IPS DF 19.7 (cell line): ENCODE measurements at regions not wholly inside any gene's neighbourhood (a gene's known extent, or its start where the extent isn't known, plus 50 kb on each side); places are given as distances from the start of the nearest gene placed in this dataset.

Source experiments
- DNase-seq: peaks from one replicate; pipeline ENCODE4 v3.0.0-alpha.2; 2013; ENCODE audit warnings: low read depth, low spot score

DNA sequence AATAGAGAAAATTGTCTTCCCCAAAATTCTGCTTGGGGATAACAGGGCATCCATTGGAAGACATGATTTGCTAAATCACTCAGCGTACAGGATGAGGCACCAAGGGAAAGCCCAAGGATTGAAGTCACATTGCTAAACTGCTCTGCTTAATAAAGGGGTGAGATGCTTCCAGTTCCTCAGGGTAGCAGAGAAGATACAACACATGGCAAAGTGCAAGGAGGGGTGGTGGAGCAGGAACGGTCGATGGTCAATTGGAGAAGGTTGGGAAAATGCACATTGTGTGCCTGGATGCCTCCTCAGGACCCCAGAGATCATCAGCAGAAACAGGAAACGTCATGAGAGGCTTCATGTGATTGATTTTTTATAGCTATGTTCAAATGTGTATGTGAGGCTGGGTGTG lies 116.3 kb upstream of the SOX1 start:
- DNase-seq: no peak

GRCh38 chr13:111952032-111952431 lies 114.9 kb upstream of the SOX1 start:
- DNase-seq: no peak

GRCh38 chr13:111952814-111953213 lies 114.1 kb upstream of the SOX1 start:
- no peak for DNase-seq

DNA sequence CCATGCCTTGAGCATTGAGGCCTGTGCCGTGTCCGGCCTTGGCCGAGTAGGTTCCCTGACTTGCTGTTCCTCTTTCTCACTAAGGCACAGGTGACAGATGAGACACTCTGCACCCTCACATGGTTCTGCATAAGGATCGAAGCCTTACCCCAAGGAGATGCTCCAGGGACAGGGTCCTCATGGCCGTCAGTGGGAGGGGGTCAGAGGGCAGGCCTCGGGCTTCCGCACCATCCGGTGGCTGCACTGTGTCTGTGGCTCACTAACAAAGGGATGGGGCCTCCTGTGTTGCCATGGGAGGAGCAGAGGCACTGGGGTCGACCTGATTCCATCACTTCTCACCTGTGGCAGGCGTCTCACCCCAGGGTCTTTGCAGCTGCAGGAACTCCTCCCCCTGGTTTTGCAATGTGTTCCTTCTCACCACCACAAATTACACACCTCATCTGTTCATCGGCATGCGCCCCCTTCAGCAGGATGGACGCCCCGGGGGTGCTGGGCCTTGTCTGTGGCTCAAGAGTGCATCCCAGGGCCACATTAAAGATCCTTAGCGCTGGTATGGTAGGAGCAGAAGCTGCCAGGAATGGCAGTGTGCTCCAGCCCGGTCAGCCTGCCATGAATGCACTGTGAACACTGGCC lies 113.3 kb upstream of the SOX1 start:
- no peak for DNase-seq

GRCh38 chr13:111954661-111955411 lies 112.1 kb upstream of the SOX1 start:
- DNase-seq: no peak

GRCh38 chr13:111955412-111956065 lies 111.4 kb upstream of the SOX1 start:
- DNase-seq: no peak

- no peak for DNase-seq
These were observed 110.4 kb upstream of the SOX1 start for GRCh38 chr13:111956261-111957151.

DNA sequence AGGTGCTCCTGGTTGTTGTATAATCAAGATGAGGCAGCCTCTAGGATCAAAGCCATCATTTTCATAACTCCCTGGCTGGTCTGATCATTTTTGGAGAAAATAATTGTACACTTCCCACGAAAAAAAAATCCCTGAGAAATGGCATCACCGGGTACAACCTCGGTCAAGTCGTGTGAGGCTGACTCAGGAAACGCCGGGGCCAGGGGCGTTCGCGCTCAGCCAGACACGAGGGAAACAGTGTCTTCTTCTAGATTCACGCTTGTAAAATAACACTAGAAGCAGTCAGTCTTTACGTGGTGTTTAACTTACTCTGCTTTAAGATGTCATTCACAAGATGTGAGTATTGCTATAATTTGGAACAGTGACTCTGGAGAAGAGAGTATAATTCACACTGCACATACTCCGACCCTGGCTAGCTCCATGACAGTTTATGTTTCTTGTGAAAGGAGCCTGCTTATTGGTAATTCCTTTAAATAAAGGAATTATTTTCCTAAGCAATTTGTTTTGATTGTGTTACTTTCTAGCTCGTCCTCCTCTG lies 109.0 kb upstream of the SOX1 start:
- no peak for DNase-seq

DNA sequence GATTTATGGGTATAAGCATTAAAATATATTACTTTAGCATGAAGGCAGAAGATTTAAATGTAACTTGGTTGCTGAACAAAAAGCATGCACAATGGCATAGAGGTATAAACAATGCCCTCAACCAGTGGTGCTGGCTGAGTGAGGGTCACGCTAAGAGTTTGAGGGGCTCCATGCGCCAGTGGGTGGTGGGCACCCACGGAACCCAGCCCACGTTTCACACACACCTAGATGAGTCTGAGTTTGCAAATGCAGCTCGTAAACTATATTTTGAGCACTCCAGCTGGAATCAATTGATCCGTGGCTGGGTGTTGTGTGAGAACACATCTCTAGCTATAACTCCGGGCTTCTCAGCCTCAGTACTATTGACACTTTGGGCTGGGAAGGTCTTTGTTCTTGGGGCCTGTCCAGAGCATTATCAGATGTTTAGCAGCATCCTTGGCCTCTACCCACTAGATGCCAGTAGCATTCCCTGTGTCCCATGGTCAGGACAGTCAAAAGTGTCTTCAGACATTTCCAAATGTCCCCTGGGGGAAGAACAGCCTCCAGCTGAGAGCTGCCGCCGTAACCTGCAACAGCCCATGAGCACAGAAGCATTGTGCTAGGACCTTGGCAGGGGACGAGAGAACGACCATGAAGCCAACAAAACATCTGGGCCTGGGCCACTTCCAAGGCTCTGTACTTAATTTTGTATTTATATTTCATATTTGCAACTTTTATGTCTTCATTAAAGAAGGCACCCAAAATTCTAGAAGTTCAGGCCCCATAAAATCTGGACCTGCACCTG lies 108.1 kb upstream of the SOX1 start:
- DNase-seq: no peak

- no peak for DNase-seq
These were observed 106.7 kb upstream of the SOX1 start for GRCh38 chr13:111960152-111960772.

DNA sequence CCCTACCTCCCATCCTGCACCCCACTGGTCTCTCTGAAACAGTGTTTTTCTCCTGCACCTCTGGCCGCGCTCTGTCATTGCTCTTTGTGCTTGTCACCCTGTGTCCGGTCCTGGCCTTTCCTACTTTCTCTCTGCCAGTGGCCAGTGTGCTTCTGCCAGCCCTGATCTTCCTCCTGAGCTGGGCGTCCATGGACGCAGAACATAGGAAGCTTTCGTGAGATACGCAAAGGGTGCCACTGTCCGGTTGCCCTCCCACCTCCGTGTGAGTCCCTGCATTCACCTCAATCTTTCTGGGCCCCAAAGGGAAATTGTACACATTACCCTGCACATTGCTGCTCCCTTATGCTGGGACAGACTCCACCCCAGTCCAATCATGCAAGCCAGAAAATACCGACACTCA lies 105.7 kb upstream of the SOX1 start:
- no peak for DNase-seq

DNA sequence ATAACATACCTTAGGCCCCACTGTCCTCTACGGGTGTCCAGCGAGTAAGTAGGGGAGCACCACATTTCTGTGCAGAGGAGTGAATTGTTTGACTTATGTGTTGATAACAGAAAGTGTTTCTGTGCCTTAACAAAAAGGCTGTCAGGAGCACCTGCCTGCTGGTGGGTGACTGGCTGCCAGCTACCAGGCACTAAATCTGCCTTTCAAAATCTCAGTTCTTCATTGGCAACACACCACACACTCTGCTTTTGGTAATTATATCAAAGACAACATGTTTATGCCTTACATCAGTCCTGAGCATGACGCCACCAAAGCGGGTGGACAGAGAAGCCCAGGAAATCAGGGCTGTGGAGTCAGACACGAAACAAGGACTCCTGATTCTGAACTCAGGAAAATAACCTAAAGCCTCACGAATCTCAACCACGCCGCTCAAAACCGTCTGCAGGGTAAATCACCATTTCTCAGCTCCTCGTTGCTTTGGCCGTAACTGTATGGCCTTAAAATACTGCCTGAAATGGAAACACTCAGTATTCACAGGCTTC lies 105.2 kb upstream of the SOX1 start:
- DNase-seq: no peak

GRCh38 chr13:111962431-111962891 lies 104.5 kb upstream of the SOX1 start:
- no peak for DNase-seq

DNA sequence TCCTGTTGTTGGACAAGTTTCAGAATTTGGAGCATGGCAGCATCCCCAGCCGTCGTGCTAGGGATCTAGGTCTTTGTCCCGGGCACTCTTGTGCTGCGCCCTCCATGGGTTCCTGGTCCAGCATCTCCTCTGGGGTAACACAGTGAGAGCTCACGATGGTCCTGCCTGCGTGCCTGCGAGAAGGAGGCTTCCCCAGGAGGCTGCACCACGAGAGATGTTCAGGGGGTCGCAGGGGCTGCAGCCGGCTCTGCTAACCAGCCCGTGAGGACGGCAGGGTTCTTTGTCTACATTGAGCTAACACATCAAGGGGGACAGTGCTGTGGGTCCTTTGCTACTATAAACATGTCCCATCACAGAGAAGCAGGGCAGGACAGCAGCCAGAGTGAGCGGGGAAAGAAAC lies 103.9 kb upstream of the SOX1 start:
- DNase-seq: no peak

GRCh38 chr13:111964411-111965035 lies 102.4 kb upstream of the SOX1 start:
- DNase-seq: no peak

DNA sequence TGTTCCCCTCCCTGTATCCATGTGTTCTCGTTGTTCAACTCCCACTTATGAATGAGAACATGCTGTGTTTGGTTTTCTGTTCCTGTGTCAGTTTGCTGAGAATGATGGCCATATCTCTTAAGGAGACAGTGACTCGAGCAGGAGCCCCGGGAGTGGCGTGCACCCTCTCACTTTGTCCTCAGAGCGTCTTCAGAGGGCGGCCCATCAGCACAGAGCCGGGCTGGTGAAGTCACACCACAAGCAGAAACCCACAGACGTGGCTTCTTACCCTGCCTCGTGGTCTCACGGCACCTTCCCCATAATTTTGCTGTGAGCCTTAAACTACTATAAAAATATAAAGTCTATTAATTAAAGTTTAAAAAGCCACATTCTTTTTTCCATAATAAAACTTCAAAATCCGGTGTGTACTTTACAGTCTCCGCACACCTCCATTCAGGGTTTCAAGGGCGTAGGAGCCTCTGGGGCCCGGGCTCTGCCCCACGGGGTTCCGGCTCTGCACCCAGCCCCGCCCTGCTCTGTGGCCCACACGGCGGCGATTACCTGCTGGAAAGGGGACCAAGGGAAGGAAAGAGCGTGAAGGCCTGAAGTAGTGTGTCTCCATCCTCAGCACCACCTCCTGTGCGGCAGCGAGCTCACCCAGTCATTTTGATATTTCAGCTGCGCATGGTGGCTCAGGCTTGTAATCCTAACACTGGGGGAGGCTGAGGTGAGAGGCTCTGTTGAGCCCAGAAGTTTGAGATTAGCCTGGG lies 101.3 kb upstream of the SOX1 start:
- no peak for DNase-seq

GRCh38 chr13:111966933-111967332 lies 100.0 kb upstream of the SOX1 start:
- no peak for DNase-seq

DNA sequence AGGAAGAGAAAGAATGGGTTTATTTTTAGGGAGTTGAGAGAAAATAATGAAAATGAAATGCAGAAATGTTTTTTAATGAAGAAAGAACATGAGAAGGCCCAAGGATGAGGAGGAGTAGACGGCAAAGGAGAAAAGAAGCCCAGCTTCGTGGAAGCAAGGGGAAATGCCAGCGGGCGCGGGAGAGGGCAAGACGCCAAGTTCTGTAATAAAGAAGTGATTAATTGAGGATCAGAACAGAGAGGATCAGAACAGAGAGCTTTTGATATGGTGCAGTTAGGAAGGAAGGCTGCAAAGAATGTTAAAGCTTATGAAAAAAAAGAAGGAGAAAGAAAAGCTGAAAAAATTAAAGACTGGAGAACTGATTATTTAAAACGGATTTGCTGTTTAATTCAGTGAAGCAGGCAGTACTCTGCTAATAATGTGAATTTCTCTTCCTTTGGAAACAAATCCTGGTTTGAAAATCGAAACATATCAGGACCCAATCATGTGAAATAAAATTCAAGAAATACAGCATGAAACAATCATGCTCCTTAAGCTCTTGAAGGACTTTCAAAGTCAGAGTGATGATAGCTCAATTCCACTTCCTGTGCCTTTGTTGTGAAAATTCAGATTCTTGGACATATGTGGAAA lies 99.3 kb upstream of the SOX1 start:
- DNase-seq: no peak
